ENCODE measurements at regions not wholly inside any gene's neighbourhood (a gene's known extent, or its start where the extent isn't known, plus 50 kb on each side); places are given as distances from the start of the nearest gene placed in this dataset.

GRCh38 chr14:26199590-26200370, 398.1 kb downstream of the NOVA1 start:
- intact Hi-C loops (cut with DNase I), result no loop called here

GRCh38 chr14:26199096-26199495, 398.7 kb downstream of the NOVA1 start:
- H3K4me3 ChIP-seq (replicated peaks in 1 of 3), result no peak overlapping the region
- WGBS, 2 donors, result 72 to 78% methylated on average over 2 of the region's 2 CpGs
- H3K9me3 ChIP-seq, result no peaks in the 10 kb centered on the region
- intact Hi-C loops (cut with DNase I), result no loop called here
- DNase-seq, result no peak
- H3K36me3 ChIP-seq, result no peaks in the 10 kb centered on the region
- no peaks in the 10 kb centered on the region for H3K27me3 ChIP-seq
- no peak for TF ChIP-seq POLR2A (IDR thresholded peaks at IDR 0.05)
- TF ChIP-seq, protein P1, sequence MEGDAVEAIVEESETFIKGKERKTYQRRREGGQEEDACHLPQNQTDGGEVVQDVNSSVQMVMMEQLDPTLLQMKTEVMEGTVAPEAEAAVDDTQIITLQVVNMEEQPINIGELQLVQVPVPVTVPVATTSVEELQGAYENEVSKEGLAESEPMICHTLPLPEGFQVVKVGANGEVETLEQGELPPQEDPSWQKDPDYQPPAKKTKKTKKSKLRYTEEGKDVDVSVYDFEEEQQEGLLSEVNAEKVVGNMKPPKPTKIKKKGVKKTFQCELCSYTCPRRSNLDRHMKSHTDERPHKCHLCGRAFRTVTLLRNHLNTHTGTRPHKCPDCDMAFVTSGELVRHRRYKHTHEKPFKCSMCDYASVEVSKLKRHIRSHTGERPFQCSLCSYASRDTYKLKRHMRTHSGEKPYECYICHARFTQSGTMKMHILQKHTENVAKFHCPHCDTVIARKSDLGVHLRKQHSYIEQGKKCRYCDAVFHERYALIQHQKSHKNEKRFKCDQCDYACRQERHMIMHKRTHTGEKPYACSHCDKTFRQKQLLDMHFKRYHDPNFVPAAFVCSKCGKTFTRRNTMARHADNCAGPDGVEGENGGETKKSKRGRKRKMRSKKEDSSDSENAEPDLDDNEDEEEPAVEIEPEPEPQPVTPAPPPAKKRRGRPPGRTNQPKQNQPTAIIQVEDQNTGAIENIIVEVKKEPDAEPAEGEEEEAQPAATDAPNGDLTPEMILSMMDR (IDR thresholded peaks at IDR 0.05), result no peak
- H3K4me1 ChIP-seq, result no peaks in the 10 kb centered on the region
- H3K27ac ChIP-seq, result no peak overlapping the region

More at GRCh38 chr14:26199590-26200370, 398.1 kb downstream of the NOVA1 start:
- Histone ChIP-seq H3K27ac (no peak overlapping the region), H3K36me3 (no peaks in the 10 kb centered on the region), H3K4me1 (no peaks in the 10 kb centered on the region), H3K9me3 (no peaks in the 10 kb centered on the region), H3K4me3 (replicated peaks in 1 of 3) (no peak overlapping the region), H3K27me3 (no peaks in the 10 kb centered on the region)
- TF ChIP-seq, protein P1 (IDR thresholded peaks at IDR 0.05), result no peak
- no peak for DNase-seq
- 69 to 88% methylated on average over 6 of the region's 6 CpGs for WGBS, 2 donors

DNA sequence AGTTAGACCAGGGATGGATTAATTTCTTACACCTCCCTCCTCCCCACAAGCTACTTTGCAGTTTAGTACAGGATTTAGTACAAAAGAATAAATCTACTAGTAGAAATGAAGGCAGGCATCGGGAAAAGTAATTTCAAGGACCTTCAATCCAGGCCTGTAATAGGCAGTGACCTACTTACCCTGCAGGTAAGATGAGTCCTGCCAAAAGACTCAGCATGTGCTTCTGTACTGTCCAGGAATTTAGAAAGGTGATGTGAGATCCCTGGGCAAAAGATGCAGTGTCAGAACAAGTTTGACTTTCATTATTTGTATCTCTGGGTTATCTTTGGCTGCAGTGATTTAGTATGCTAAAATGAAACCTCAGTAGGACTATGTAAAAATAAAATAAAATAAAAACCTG, 403.0 kb downstream of the NOVA1 start:
- 94 to 96% methylated on average over 1 of the region's 1 CpG for WGBS, 2 donors
- Histone ChIP-seq H3K36me3 (no peaks in the 10 kb centered on the region), H3K9me3 (no peaks in the 10 kb centered on the region)

GRCh38 chr14:26191671-26192070, 406.2 kb downstream of the NOVA1 start:
- H3K9me3 ChIP-seq, result no peaks in the 10 kb centered on the region
- H3K27me3 ChIP-seq, result no peaks in the 10 kb centered on the region
- DNase-seq, result no peak
- H3K36me3 ChIP-seq, result no peaks in the 10 kb centered on the region
- intact Hi-C loops (cut with DNase I), result no loop called here
- H3K27ac ChIP-seq, result no peak overlapping the region
- WGBS, 2 donors, result 68 to 76% methylated on average over 1 of the region's 1 CpG
- H3K4me3 ChIP-seq (replicated peaks in 1 of 3), result no peak overlapping the region
- TF ChIP-seq, protein P1 (IDR thresholded peaks at IDR 0.05), result no peak
- TF ChIP-seq POLR2A (IDR thresholded peaks at IDR 0.05), result no peak
- no peaks in the 10 kb centered on the region for H3K4me1 ChIP-seq

More for the DNA sequence above, 403.0 kb downstream of the NOVA1 start:
- Histone ChIP-seq H3K27me3 (no peaks in the 10 kb centered on the region), H3K4me1 (no peaks in the 10 kb centered on the region), H3K27ac (no peak overlapping the region), H3K4me3 (replicated peaks in 1 of 3) (no peak overlapping the region)
- intact Hi-C loops (cut with DNase I), result no loop called here
- TF ChIP-seq, protein P1 (IDR thresholded peaks at IDR 0.05), result no peak
- TF ChIP-seq POLR2A (IDR thresholded peaks at IDR 0.05), result no peak
- DNase-seq, result no peak

- H3K4me3 ChIP-seq (replicated peaks in 1 of 3), result no peak overlapping the region
- H3K27me3 ChIP-seq, result no peaks in the 10 kb centered on the region
- H3K4me1 ChIP-seq, result no peaks in the 10 kb centered on the region
- intact Hi-C loops (cut with DNase I), result no loop called here
- no peaks in the 10 kb centered on the region for H3K9me3 ChIP-seq
- H3K36me3 ChIP-seq, result no peaks in the 10 kb centered on the region
- no peak for DNase-seq
- no peak overlapping the region for H3K27ac ChIP-seq
- TF ChIP-seq, protein P1 (IDR thresholded peaks at IDR 0.05), result no peak
- no peak for TF ChIP-seq POLR2A (IDR thresholded peaks at IDR 0.05)
- WGBS, 2 donors, result 50 to 79% methylated on average over 4 of the region's 4 CpGs
These were observed 406.7 kb downstream of the NOVA1 start for GRCh38 chr14:26191123-26191522.
